ENCODE measurements at regions not wholly inside any gene's neighbourhood (a gene's known extent, or its start where the extent isn't known, plus 50 kb on each side); places are given as distances from the start of the nearest gene placed in this dataset.

DNA sequence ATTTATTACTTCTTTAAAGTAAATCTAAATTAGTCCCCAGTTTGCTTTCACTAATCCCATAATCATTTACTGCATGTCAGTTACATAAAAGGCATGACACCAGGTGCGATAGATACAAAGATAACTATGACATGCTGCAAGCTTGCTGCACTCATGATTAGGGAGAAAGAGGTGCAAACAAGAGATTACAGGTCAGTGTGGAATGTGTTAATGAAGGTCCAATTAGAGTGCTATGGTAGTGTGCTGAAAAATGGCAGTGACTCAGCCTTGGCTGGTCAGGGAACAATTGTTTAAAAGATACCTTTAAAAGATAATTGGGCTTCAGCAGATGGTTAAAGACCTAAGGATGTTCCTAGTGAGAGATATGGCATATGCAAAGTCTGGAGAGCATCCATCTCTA is 352.6 kb upstream of the TGFBR2 start:
- Histone ChIP-seq H3K4me3 (no peak overlapping the region), H3K9me3 (ENCODE audit: low read depth) (no peaks in the 10 kb centered on the region), H3K27me3 (no peaks in the 10 kb centered on the region), H3K36me3 (no peaks in the 10 kb centered on the region), H3K27ac (no peak overlapping the region), H3K4me1 (ENCODE audit: low read depth) (peaks cover 12% of the 10 kb centered on the region)
- no peak for DNase-seq (ENCODE audit: low read depth in 1 of 2, low spot score in 1 of 2)
- TF ChIP-seq, protein P1, sequence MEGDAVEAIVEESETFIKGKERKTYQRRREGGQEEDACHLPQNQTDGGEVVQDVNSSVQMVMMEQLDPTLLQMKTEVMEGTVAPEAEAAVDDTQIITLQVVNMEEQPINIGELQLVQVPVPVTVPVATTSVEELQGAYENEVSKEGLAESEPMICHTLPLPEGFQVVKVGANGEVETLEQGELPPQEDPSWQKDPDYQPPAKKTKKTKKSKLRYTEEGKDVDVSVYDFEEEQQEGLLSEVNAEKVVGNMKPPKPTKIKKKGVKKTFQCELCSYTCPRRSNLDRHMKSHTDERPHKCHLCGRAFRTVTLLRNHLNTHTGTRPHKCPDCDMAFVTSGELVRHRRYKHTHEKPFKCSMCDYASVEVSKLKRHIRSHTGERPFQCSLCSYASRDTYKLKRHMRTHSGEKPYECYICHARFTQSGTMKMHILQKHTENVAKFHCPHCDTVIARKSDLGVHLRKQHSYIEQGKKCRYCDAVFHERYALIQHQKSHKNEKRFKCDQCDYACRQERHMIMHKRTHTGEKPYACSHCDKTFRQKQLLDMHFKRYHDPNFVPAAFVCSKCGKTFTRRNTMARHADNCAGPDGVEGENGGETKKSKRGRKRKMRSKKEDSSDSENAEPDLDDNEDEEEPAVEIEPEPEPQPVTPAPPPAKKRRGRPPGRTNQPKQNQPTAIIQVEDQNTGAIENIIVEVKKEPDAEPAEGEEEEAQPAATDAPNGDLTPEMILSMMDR (IDR thresholded peaks at IDR 0.05; ENCODE audit: low read depth, low read length), result no peak

DNA sequence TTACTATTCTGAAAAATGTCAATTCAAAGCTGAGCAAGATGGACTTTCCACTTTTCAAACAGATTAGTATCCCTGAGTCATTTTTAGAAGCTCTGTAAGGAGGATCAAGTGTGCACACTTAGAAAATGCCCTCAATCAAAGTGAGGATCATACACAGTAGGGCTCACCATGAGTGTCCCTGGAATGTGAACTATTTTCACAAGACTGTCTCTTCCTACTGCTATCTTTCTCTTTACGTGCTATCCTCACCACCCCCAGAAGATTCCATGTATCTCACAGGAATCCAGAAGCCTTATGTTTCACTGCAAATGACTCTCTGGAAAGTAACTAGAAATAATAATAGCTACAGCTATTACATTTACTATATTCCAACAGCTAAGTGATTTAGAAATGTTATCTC is 349.9 kb upstream of the TGFBR2 start:
- DNase-seq (ENCODE audit: low read depth in 1 of 2, low spot score in 1 of 2), result peak; percentile 27 to 31
- H3K27ac ChIP-seq, result peak overlapping the region; percentile 55

DNA sequence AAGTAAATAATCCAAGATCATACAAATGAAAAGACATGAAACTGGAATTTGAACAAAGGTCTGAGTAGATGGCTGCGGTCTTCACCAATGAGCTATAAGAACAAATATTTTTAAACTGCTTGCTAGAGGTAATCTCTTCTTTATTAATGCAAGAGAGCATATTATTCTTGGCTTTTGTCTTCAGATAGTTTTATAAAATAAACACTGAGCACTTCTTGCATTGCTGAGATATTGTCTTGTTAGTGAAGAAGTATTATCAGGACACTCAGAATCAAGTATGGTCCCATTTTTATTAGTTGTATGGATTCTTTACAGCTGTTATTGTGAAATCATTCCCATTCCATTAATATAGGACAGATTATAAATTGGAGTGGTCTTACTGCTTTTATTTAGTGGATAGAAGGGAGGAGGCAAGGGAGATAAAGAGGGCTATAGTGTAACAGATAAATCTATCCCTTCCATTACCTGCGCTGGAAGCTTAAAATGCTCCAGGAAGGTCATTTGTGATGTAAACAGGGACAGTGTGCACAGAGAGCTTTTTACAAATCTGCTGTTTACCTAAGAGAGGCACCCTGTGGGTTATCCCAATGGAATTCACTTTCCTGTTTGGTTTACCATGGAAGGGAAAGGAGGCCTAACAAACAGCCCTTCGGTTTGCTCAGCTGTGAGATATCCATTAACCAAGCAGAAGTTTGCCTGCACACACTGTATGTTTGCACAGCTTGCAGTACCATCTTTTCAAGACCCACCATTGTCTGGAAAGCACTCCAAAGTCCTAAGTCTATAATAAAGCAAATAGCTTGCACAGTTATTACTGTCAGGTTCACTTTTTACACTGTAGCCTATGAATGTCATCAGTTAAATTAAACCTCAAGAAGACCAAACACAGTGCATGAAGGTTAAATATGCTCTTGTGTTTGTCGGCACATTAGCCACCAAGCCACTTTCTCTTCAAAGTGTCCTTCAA is 347.7 kb upstream of the TGFBR2 start:
- DNase-seq (ENCODE audit: low read depth in 1 of 2, low spot score in 1 of 2), result no peak

More for the DNA sequence above, 349.9 kb upstream of the TGFBR2 start:
- no peaks in the 10 kb centered on the region for H3K27me3 ChIP-seq
- no peaks in the 10 kb centered on the region for H3K9me3 ChIP-seq (ENCODE audit: low read depth)
- peaks cover 12% of the 10 kb centered on the region for H3K4me1 ChIP-seq (ENCODE audit: low read depth)
- no peaks in the 10 kb centered on the region for H3K36me3 ChIP-seq
- H3K4me3 ChIP-seq, result no peak overlapping the region
- TF ChIP-seq, protein P1 (IDR thresholded peaks at IDR 0.05; ENCODE audit: low read depth, low read length), result no peak

DNA sequence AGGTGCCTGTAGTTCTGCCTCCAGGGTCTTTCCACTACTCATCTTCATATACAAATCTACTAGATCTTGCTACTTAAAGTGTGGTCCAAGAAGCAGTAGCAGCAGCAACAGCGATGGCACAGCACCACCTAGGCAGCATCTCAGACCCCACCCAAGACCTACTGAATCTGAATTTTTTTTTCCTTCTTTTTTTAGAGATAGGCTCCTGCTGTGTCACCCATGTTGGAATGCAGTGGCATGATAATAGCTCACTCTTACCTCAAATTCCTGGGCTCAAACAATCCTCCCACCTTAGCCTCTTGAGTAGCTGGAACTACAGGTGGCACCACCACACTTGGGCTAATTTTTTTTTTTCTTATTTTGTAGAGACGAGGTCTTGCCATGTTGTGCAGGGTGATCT is 346.7 kb upstream of the TGFBR2 start:
- H3K4me3 ChIP-seq, result no peak overlapping the region
- peaks cover 12% of the 10 kb centered on the region for H3K4me1 ChIP-seq (ENCODE audit: low read depth)
- H3K27me3 ChIP-seq, result no peaks in the 10 kb centered on the region
- no peaks in the 10 kb centered on the region for H3K36me3 ChIP-seq
- no peak for DNase-seq (ENCODE audit: low read depth in 1 of 2, low spot score in 1 of 2)
- TF ChIP-seq, protein P1 (IDR thresholded peaks at IDR 0.05; ENCODE audit: low read depth, low read length), result no peak
- H3K9me3 ChIP-seq (ENCODE audit: low read depth), result no peaks in the 10 kb centered on the region
- no peak overlapping the region for H3K27ac ChIP-seq

More for the DNA sequence above, 347.7 kb upstream of the TGFBR2 start:
- Histone ChIP-seq H3K27ac (no peak overlapping the region), H3K4me1 (ENCODE audit: low read depth) (peaks cover 12% of the 10 kb centered on the region), H3K9me3 (ENCODE audit: low read depth) (no peaks in the 10 kb centered on the region), H3K36me3 (no peaks in the 10 kb centered on the region), H3K4me3 (no peak overlapping the region), H3K27me3 (no peaks in the 10 kb centered on the region)
- TF ChIP-seq, protein P1 (IDR thresholded peaks at IDR 0.05; ENCODE audit: low read depth, low read length), result no peak

DNA sequence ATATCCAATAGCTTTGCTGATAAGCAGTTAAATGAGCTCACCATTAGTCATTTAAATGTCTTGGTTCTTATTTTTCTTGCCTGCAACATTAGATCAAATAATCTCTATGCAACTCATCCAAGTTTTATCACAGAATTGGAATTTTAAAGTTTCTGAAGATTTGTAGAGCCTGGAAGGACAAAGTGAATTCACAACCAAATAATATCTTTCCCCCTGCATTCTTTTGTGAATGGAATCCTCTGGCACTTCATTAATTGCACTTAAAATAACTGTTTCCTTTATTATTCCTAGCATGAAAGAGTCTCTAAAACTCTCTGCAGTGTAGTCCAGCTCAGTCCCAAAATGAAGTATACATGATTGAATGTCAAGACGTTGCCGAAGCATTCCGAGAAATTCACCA is 345.6 kb upstream of the TGFBR2 start:
- no peak for DNase-seq (ENCODE audit: low read depth in 1 of 2, low spot score in 1 of 2)
- no peak overlapping the region for H3K4me3 ChIP-seq
- no peaks in the 10 kb centered on the region for H3K27me3 ChIP-seq
- H3K27ac ChIP-seq, result no peak overlapping the region
- no peaks in the 10 kb centered on the region for H3K36me3 ChIP-seq
- peaks cover 10% of the 10 kb centered on the region for H3K4me1 ChIP-seq (ENCODE audit: low read depth)
- H3K9me3 ChIP-seq (ENCODE audit: low read depth), result no peaks in the 10 kb centered on the region
- TF ChIP-seq, protein P1 (IDR thresholded peaks at IDR 0.05; ENCODE audit: low read depth, low read length), result no peak

All from cardiac muscle cell (in vitro differentiated cells and primary cell).